PC-9 (cell line): ENCODE measurements at regions not wholly inside any gene's neighbourhood (a gene's known extent, or its start where the extent isn't known, plus 50 kb on each side); places are given as distances from the start of the nearest gene placed in this dataset.

ENCODE experiments used
- BruUV-seq: library from RNA; stranded (reverse); fragments of 400-500 nt; replicated peaks from 2 replicates; lab custom pipeline; 2021; lab: Mats Ljungman, UMichigan
- CTCF ChIA-PET: fragments of 300-600 bp; sonication (Branson Sonifier 250); formaldehyde crosslinking; loops from one replicate; lab custom pipeline; 2022; ENCODE audit warnings: antibody characterized with exemption; lab: Charles Lee
- POLR2A ChIA-PET: fragments of 300-600 bp; sonication (Branson Sonifier 250); formaldehyde crosslinking; loops from one replicate; lab custom pipeline; 2022; ENCODE audit warnings: antibody characterized with exemption; ENCODE audit not compliant: unreplicated experiment; lab: Charles Lee
- DNase-seq, 2 experiments: peaks; one replicate each; pipeline versions ENCODE4 v3.0.0 to v3.0.0-alpha.2; 2015 to 2022; ENCODE audit warnings: mixed read lengths in 1 of 2
- H2AFZ ChIP-seq: fragments of 200-600 bp; sonication (generic); 2 replicates; pipeline ENCODE4 v1.8.1; 2017; ENCODE audit warnings: antibody characterized with exemption
- H3F3A ChIP-seq: fragments of 200-600 bp; sonication (generic); 2 replicates; pipeline ENCODE4 v1.8.1; 2017; ENCODE audit warnings: antibody characterized with exemption, mild to moderate bottlenecking, low read depth; ENCODE audit not compliant: insufficient read depth
- H3K27ac ChIP-seq: fragments of 200-600 bp; sonication (generic); 2 replicates; pipeline ENCODE4 v1.6.1; 2016; ENCODE audit warnings: mixed run types
- H3K27me3 ChIP-seq: fragments of 200-600 bp; sonication (generic); 2 replicates; pipeline ENCODE4 v1.6.1; 2016; ENCODE audit warnings: low read depth, mixed run types; ENCODE audit not compliant: insufficient read depth
- H3K36me3 ChIP-seq: fragments of 200-600 bp; sonication (generic); 2 replicates; pipeline ENCODE4 v1.6.1; 2016; ENCODE audit warnings: low read depth, mixed run types
- H3K4me1 ChIP-seq: fragments of 200-600 bp; sonication (generic); replicated peaks from 2 replicates; pipeline ENCODE4 v1.6.1; 2016; ENCODE audit warnings: mixed run types; ENCODE audit not compliant: insufficient read depth
- H3K4me2 ChIP-seq: fragments of 200-600 bp; sonication (generic); 2 replicates; pipeline ENCODE4 v1.6.1; 2017; ENCODE audit warnings: mixed run types
- H3K4me3 ChIP-seq: fragments of 200-600 bp; sonication (generic); 2 replicates; pipeline ENCODE4 v1.6.1; 2016; ENCODE audit warnings: mixed run types
- H3K79me2 ChIP-seq: fragments of 200-600 bp; sonication (generic); 2 replicates; pipeline ENCODE4 v1.6.1; 2017; ENCODE audit warnings: low read depth, mixed run types
- H3K9me2 ChIP-seq: fragments of 200-600 bp; sonication (generic); 2 replicates; pipeline ENCODE4 v1.8.1; 2017; ENCODE audit warnings: mild to moderate bottlenecking; ENCODE audit not compliant: insufficient read depth
- H3K9me3 ChIP-seq: fragments of 200-600 bp; sonication (generic); 2 replicates; pipeline ENCODE4 v1.8.1; 2016; ENCODE audit warnings: low read depth; ENCODE audit not compliant: insufficient read depth
- H4K20me1 ChIP-seq: fragments of 200-600 bp; sonication (generic); 2 replicates; pipeline ENCODE4 v1.8.1; 2017; ENCODE audit not compliant: insufficient read depth
- EZH2 ChIP-seq: fragments of 200-600 bp; sonication (generic); IDR thresholded peaks from 2 replicates; pipeline ENCODE4 v1.8.0; 2017; ENCODE audit warnings: antibody characterized with exemption, low read depth
- intact Hi-C: fragments of 100-400 bp; cut with micrococcal nuclease; formaldehyde crosslinking; loops from one replicate; pipeline ENCODE4 v1.10.0; 2022; ENCODE audit not compliant: unreplicated experiment
- TF ChIP-seq, protein P1 (sequence below): fragments of 200-600 bp; sonication (generic); conservative IDR thresholded peaks from 2 replicates; pipeline ENCODE4 v1.6.1; 2017; ENCODE audit warnings: mixed run types, antibody characterized with exemption, mild to moderate bottlenecking, moderate library complexity

DNA sequence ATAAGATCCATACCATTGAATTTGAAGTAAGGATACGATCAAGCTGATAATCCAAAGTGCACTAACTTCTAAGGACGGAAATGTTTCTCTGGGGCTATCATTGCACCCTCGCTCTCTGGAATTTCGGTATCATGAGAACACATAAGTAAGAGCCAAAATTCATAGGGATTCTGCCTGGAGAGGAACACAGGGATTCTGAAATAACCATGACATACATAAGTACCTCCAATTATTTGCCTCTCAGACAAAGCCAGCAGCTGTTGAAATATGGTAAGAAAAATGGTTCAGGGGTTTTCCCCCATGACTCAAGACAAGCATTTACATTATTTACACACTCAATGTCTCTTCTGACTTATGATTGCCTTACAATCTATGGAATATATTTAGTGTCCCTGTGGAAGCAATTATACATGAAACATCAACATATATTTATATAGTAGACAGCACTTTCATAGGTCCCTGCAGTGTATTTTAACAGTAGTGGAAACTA lies 1123.6 kb upstream of the SEL1L start:
- Histone ChIP-seq H3K9me3 (no peaks in the 10 kb centered on the region), H2AFZ (no peak overlapping the region), H3K4me2 (no peak overlapping the region), H3K36me3 (no peaks in the 10 kb centered on the region), H3K27ac (no peak overlapping the region), H4K20me1 (no peaks in the 10 kb centered on the region), H3K4me3 (no peak overlapping the region), H3K79me2 (no peaks in the 10 kb centered on the region), H3K4me1 (no peaks in the 10 kb centered on the region), H3K27me3 (no peaks in the 10 kb centered on the region), H3K9me2 (no peaks in the 10 kb centered on the region), H3F3A (no peaks in the 10 kb centered on the region)
- BruUV-seq = no TSS peak
- intact Hi-C loops = no loop called here
- TF ChIP-seq, protein P1, sequence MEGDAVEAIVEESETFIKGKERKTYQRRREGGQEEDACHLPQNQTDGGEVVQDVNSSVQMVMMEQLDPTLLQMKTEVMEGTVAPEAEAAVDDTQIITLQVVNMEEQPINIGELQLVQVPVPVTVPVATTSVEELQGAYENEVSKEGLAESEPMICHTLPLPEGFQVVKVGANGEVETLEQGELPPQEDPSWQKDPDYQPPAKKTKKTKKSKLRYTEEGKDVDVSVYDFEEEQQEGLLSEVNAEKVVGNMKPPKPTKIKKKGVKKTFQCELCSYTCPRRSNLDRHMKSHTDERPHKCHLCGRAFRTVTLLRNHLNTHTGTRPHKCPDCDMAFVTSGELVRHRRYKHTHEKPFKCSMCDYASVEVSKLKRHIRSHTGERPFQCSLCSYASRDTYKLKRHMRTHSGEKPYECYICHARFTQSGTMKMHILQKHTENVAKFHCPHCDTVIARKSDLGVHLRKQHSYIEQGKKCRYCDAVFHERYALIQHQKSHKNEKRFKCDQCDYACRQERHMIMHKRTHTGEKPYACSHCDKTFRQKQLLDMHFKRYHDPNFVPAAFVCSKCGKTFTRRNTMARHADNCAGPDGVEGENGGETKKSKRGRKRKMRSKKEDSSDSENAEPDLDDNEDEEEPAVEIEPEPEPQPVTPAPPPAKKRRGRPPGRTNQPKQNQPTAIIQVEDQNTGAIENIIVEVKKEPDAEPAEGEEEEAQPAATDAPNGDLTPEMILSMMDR = no peak
- no peak for TF ChIP-seq EZH2
- POLR2A ChIA-PET = no interaction called here
- no peak for DNase-seq
- CTCF ChIA-PET = no interaction called here

DNA sequence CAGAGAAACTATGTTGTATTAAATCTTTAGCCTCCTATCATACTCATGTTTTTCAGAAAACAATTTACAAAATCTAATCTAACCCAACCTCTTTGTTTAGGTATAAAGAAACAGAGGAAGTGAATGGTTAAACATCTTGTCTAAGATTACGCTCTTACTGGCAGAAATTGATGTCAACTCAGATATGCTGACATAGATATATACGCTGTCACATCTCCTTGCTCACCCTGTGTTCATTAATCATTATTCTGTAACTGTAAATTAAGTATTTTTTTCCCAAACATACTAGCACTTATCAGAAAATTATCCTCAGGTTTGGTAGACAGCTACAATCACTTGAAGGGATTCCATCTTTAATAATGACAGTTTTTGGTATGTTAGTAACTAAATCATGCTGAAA lies 1127.6 kb upstream of the SEL1L start:
- BruUV-seq = no TSS peak
- POLR2A ChIA-PET = no interaction called here

GRCh38 chr14:82667006-82667405 lies 1133.4 kb upstream of the SEL1L start:
- Histone ChIP-seq H3K79me2 (no peaks in the 10 kb centered on the region), H3K9me3 (no peaks in the 10 kb centered on the region), H3K9me2 (no peaks in the 10 kb centered on the region), H3F3A (no peaks in the 10 kb centered on the region), H3K4me1 (no peaks in the 10 kb centered on the region), H3K27ac (no peak overlapping the region), H2AFZ (no peak overlapping the region), H3K36me3 (no peaks in the 10 kb centered on the region), H3K27me3 (no peaks in the 10 kb centered on the region), H3K4me3 (no peak overlapping the region), H4K20me1 (no peaks in the 10 kb centered on the region), H3K4me2 (no peak overlapping the region)
- ChIA-PET CTCF (no interaction called here), POLR2A (no interaction called here)
- DNase-seq = no peak
- intact Hi-C loops = no loop called here
- no peak for TF ChIP-seq EZH2
- TF ChIP-seq, protein P1 = no peak
- BruUV-seq = no TSS peak

More for the DNA sequence above, 1127.6 kb upstream of the SEL1L start:
- no peaks in the 10 kb centered on the region for H3K9me2 ChIP-seq
- H3K36me3 ChIP-seq = no peaks in the 10 kb centered on the region
- no peak overlapping the region for H3K27ac ChIP-seq
- no peak overlapping the region for H3K4me2 ChIP-seq
- H3K79me2 ChIP-seq = no peaks in the 10 kb centered on the region
- no peak for DNase-seq
- intact Hi-C loops = no loop called here
- no peaks in the 10 kb centered on the region for H3K27me3 ChIP-seq
- no peak overlapping the region for H3K4me3 ChIP-seq
- H4K20me1 ChIP-seq = no peaks in the 10 kb centered on the region
- H2AFZ ChIP-seq = no peak overlapping the region
- H3K9me3 ChIP-seq = no peaks in the 10 kb centered on the region
- no peaks in the 10 kb centered on the region for H3F3A ChIP-seq
- no peaks in the 10 kb centered on the region for H3K4me1 ChIP-seq
- CTCF ChIA-PET = no interaction called here
- TF ChIP-seq, protein P1 = no peak
- TF ChIP-seq EZH2 = no peak
